ENCODE measurements at regions not wholly inside any gene's neighbourhood (a gene's known extent, or its start where the extent isn't known, plus 50 kb on each side); places are given as distances from the start of the nearest gene placed in this dataset.

- H3K27me3 ChIP-seq (ENCODE audit: low read depth, low read length) = no peaks in the 10 kb centered on the region
- H3K4me3 ChIP-seq (ENCODE audit: low read depth in 1 of 2, low read length in 2 of 2) = no peak overlapping the region
- H3K4me1 ChIP-seq (ENCODE audit: control insufficient read depth in 1 of 2, insufficient read depth in 2 of 2, low read length in 2 of 2) = peaks cover 0 to 23% of the 10 kb centered on the region in 2 donors
- H3K9me3 ChIP-seq (ENCODE audit: control insufficient read depth in 1 of 2, low read length in 2 of 2) = no peaks in the 10 kb centered on the region
- H3K27ac ChIP-seq (ENCODE audit: low read length) = no peak overlapping the region
- no peaks in the 10 kb centered on the region for H3K36me3 ChIP-seq (ENCODE audit: control insufficient read depth in 1 of 2, insufficient read depth in 2 of 2, low read length in 2 of 2)
These were observed 249.4 kb downstream of the KCTD12 start for GRCh38 chr13:76636829-76637228.

DNA sequence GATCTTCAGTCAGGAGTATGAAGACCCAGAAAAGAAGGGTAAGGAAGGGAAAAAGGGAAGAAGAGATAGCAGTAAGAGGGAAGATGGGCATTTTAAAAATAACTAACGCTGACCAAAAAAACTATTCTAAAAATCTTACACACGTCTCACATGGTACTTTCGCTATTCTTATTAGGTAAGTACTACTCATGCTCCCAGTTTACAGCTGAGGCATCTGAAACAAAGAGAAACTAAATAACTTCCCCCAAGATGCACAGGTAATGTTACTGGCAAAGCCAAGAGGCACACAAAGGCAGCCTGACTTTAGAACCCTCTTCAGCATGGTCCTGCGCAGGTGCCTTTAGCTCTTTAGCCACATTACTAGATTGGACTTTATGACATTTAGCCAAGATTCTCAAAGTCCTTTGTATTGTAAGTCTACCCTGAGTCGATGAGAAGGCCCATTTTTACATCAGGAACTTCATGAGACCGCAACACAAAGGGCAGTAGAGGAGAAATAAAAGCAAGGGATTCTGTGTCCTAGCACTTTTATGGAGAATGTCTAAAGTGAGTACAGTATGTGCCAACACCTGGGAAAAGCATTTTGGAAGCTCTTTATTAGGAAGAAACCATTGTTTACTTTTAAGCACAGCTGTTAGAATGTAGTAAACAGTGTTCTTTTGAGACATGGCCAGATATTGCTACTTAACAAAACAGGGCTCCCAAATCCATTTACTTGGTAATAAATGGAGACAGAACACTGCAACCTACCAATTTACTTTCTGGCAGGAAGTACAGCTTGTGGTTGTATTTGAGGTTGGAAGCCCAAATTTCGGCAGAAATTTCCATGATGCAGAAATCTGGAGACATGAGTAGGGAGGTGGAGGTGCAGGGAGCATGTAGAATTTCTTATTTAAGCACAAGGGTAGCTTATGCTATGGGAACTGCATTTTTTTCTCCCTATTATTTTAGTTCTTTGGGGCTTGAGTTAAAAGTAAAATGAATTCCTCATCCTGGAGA is 250.7 kb downstream of the KCTD12 start:
- Histone ChIP-seq H3K4me3 (ENCODE audit: low read depth in 1 of 2, low read length in 2 of 2) (no peak overlapping the region), H3K9me3 (ENCODE audit: control insufficient read depth in 1 of 2, low read length in 2 of 2) (no peaks in the 10 kb centered on the region), H3K27ac (ENCODE audit: low read length) (no peak overlapping the region), H3K36me3 (ENCODE audit: control insufficient read depth in 1 of 2, insufficient read depth in 2 of 2, low read length in 2 of 2) (no peaks in the 10 kb centered on the region), H3K27me3 (ENCODE audit: low read depth, low read length) (no peaks in the 10 kb centered on the region), H3K4me1 (ENCODE audit: control insufficient read depth in 1 of 2, insufficient read depth in 2 of 2, low read length in 2 of 2) (peaks cover 0 to 19% of the 10 kb centered on the region in 2 donors)

GRCh38 chr13:76634431-76635191 is 251.6 kb downstream of the KCTD12 start:
- Histone ChIP-seq H3K27ac (ENCODE audit: low read length) (no peak overlapping the region), H3K4me3 (ENCODE audit: low read depth in 1 of 2, low read length in 2 of 2) (no peak overlapping the region), H3K36me3 (ENCODE audit: control insufficient read depth in 1 of 2, insufficient read depth in 2 of 2, low read length in 2 of 2) (no peaks in the 10 kb centered on the region), H3K4me1 (ENCODE audit: control insufficient read depth in 1 of 2, insufficient read depth in 2 of 2, low read length in 2 of 2) (peaks cover 0 to 19% of the 10 kb centered on the region in 2 donors), H3K9me3 (ENCODE audit: control insufficient read depth in 1 of 2, low read length in 2 of 2) (no peaks in the 10 kb centered on the region), H3K27me3 (ENCODE audit: low read depth, low read length) (no peaks in the 10 kb centered on the region)

GRCh38 chr13:76632401-76633044 is 253.7 kb downstream of the KCTD12 start:
- Histone ChIP-seq H3K27ac (ENCODE audit: low read length) (no peak overlapping the region), H3K4me1 (ENCODE audit: control insufficient read depth in 1 of 2, insufficient read depth in 2 of 2, low read length in 2 of 2) (peaks cover 0 to 10% of the 10 kb centered on the region in 2 donors), H3K9me3 (ENCODE audit: control insufficient read depth in 1 of 2, low read length in 2 of 2) (peaks cover 0 to under 1% of the 10 kb centered on the region in 2 donors), H3K27me3 (ENCODE audit: low read depth, low read length) (no peaks in the 10 kb centered on the region), H3K4me3 (ENCODE audit: low read depth in 1 of 2, low read length in 2 of 2) (no peak overlapping the region), H3K36me3 (ENCODE audit: control insufficient read depth in 1 of 2, insufficient read depth in 2 of 2, low read length in 2 of 2) (no peaks in the 10 kb centered on the region)

DNA sequence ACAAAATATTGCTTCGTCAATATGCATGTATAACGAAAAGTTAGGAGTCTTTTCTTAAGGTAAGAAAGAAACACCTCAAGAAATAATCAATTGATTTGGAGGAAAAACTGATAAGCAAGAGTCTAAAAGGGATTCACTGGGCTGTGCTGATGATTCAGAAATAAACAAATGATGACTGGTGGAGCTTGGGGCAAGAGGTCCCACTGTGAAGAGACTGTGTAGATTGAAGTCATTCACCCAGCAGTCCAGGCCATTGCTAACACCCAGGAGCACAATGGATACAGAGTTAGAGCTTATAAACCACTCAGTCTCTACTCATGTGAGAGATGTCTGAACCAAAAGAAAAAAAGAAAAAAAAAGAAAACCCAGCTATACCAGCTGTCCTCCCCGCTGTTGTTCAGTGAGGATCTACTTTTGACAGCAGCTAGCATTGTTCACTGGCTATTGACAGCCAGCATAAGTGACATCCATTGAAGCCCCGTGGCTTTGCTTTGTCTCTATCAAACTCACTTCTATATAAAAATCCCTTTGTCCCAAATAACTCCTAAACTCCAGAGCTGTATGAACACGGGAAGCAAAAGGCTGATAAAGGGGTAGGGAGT is 255.5 kb downstream of the KCTD12 start:
- no peak overlapping the region for H3K27ac ChIP-seq (ENCODE audit: low read length)
- peaks cover 0 to 2% of the 10 kb centered on the region in 2 donors for H3K4me1 ChIP-seq (ENCODE audit: control insufficient read depth in 1 of 2, insufficient read depth in 2 of 2, low read length in 2 of 2)
- no peak overlapping the region for H3K4me3 ChIP-seq (ENCODE audit: low read depth in 1 of 2, low read length in 2 of 2)
- no peaks in the 10 kb centered on the region for H3K36me3 ChIP-seq (ENCODE audit: control insufficient read depth in 1 of 2, insufficient read depth in 2 of 2, low read length in 2 of 2)
- no peaks in the 10 kb centered on the region for H3K27me3 ChIP-seq (ENCODE audit: low read depth, low read length)
- peaks cover 0 to 4% of the 10 kb centered on the region in 2 donors for H3K9me3 ChIP-seq (ENCODE audit: control insufficient read depth in 1 of 2, low read length in 2 of 2)

GRCh38 chr13:76622315-76623040 is 263.7 kb downstream of the KCTD12 start:
- H3K27ac ChIP-seq (ENCODE audit: low read length) = no peak overlapping the region
- no peak overlapping the region for H3K4me3 ChIP-seq (ENCODE audit: low read depth in 1 of 2, low read length in 2 of 2)
- H3K27me3 ChIP-seq (ENCODE audit: low read depth, low read length) = no peaks in the 10 kb centered on the region
- no peaks in the 10 kb centered on the region for H3K36me3 ChIP-seq (ENCODE audit: control insufficient read depth in 1 of 2, insufficient read depth in 2 of 2, low read length in 2 of 2)
- peaks cover 0 to 4% of the 10 kb centered on the region in 2 donors for H3K9me3 ChIP-seq (ENCODE audit: control insufficient read depth in 1 of 2, low read length in 2 of 2)
- H3K4me1 ChIP-seq (ENCODE audit: control insufficient read depth in 1 of 2, insufficient read depth in 2 of 2, low read length in 2 of 2) = peaks cover 0 to 11% of the 10 kb centered on the region in 2 donors

GRCh38 chr13:76621705-76622104 is 264.5 kb downstream of the KCTD12 start:
- H3K4me3 ChIP-seq (ENCODE audit: low read depth in 1 of 2, low read length in 2 of 2) = no peak overlapping the region
- H3K36me3 ChIP-seq (ENCODE audit: control insufficient read depth in 1 of 2, insufficient read depth in 2 of 2, low read length in 2 of 2) = no peaks in the 10 kb centered on the region
- no peak overlapping the region for H3K27ac ChIP-seq (ENCODE audit: low read length)
- no peaks in the 10 kb centered on the region for H3K9me3 ChIP-seq (ENCODE audit: control insufficient read depth in 1 of 2, low read length in 2 of 2)
- H3K4me1 ChIP-seq (ENCODE audit: control insufficient read depth in 1 of 2, insufficient read depth in 2 of 2, low read length in 2 of 2) = peaks cover 0 to 11% of the 10 kb centered on the region in 2 donors
- H3K27me3 ChIP-seq (ENCODE audit: low read depth, low read length) = no peaks in the 10 kb centered on the region

DNA sequence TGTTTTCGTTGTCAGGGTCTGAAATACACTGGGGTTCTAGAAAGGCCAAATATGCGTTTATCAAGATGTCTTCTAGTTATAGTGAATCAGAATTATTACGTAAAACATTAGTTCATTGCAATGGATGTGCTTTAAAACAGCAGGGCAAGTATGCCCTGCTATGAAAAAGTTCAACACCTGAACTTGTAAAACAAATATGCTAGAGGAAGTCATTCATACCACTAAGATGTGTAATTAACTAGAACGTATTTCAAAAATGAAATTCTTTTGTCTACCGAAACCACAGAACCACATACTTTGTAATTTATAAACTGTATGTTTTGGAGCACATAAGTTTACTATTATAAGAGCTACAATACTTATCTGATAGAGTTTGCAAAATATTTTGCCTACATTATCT is 266.2 kb downstream of the KCTD12 start:
- Histone ChIP-seq H3K9me3 (ENCODE audit: control insufficient read depth in 1 of 2, low read length in 2 of 2) (no peaks in the 10 kb centered on the region), H3K27me3 (ENCODE audit: low read depth, low read length) (no peaks in the 10 kb centered on the region), H3K27ac (ENCODE audit: low read length) (no peak overlapping the region), H3K4me3 (ENCODE audit: low read depth in 1 of 2, low read length in 2 of 2) (no peak overlapping the region), H3K4me1 (ENCODE audit: control insufficient read depth in 1 of 2, insufficient read depth in 2 of 2, low read length in 2 of 2) (peaks cover 0 to 11% of the 10 kb centered on the region in 2 donors), H3K36me3 (ENCODE audit: control insufficient read depth in 1 of 2, insufficient read depth in 2 of 2, low read length in 2 of 2) (no peaks in the 10 kb centered on the region)

DNA sequence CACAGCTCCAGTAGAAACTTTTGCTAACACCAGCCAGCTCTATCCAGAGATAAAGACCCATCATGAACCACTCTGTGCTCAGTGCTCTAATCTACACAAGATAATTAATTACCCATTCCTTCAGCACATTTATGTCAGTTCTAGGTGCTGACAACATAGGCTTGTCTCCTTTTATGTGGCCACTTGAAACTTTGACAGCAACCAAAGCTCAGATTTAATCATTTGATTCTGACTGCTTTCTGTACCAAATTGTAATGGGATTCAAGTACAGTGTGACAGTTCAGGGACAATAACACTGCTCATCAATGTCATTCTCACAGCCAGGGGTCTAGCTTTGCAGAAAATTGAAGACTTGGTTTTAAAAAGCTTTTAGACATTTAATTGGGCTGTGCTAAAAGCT is 266.6 kb downstream of the KCTD12 start:
- Histone ChIP-seq H3K27ac (ENCODE audit: low read length) (no peak overlapping the region), H3K9me3 (ENCODE audit: control insufficient read depth in 1 of 2, low read length in 2 of 2) (no peaks in the 10 kb centered on the region), H3K36me3 (ENCODE audit: control insufficient read depth in 1 of 2, insufficient read depth in 2 of 2, low read length in 2 of 2) (no peaks in the 10 kb centered on the region), H3K4me3 (ENCODE audit: low read depth in 1 of 2, low read length in 2 of 2) (no peak overlapping the region), H3K27me3 (ENCODE audit: low read depth, low read length) (no peaks in the 10 kb centered on the region), H3K4me1 (ENCODE audit: control insufficient read depth in 1 of 2, insufficient read depth in 2 of 2, low read length in 2 of 2) (peaks cover 0 to 11% of the 10 kb centered on the region in 2 donors)

GRCh38 chr13:76610819-76611415 is 275.3 kb downstream of the KCTD12 start:
- no peaks in the 10 kb centered on the region for H3K9me3 ChIP-seq (ENCODE audit: control insufficient read depth in 1 of 2, low read length in 2 of 2)
- H3K4me3 ChIP-seq (ENCODE audit: low read depth in 1 of 2, low read length in 2 of 2) = no peak overlapping the region
- H3K27ac ChIP-seq (ENCODE audit: low read length) = no peak overlapping the region
- H3K36me3 ChIP-seq (ENCODE audit: control insufficient read depth in 1 of 2, insufficient read depth in 2 of 2, low read length in 2 of 2) = no peaks in the 10 kb centered on the region
- H3K4me1 ChIP-seq (ENCODE audit: control insufficient read depth in 1 of 2, insufficient read depth in 2 of 2, low read length in 2 of 2) = no peaks in the 10 kb centered on the region
- no peaks in the 10 kb centered on the region for H3K27me3 ChIP-seq (ENCODE audit: low read depth, low read length)

Data from muscle layer of duodenum (tissue), 2 donors.